ENCODE measurements at regions not wholly inside any gene's neighbourhood (a gene's known extent, or its start where the extent isn't known, plus 50 kb on each side); places are given as distances from the start of the nearest gene placed in this dataset.
"Not testable (repeated sequence)": the region's sequence is repeated elsewhere in the genome, so short reads cannot be mapped to it uniquely, and the experiment has no call there.

GRCh38 chr19:13712767-13713201 lies 51.5 kb upstream of the MRI1 start:
- DNase-seq (ENCODE audit: low spot score), result no peak

- DNase-seq (ENCODE audit: low spot score), result no peak
These were observed 56.4 kb upstream of the MRI1 start for GRCh38 chr19:13707915-13708314.

- DNase-seq (ENCODE audit: low spot score), result no peak
These were observed 58.3 kb upstream of the MRI1 start for GRCh38 chr19:13705928-13706447.

GRCh38 chr19:13705201-13705600 lies 59.1 kb upstream of the MRI1 start:
- DNase-seq (ENCODE audit: low spot score), result no peak

- DNase-seq (ENCODE audit: low spot score), result no peak
These were observed 62.7 kb upstream of the MRI1 start for GRCh38 chr19:13701624-13702023.

- no peak for DNase-seq (ENCODE audit: low spot score)
These were observed 63.7 kb upstream of the MRI1 start for GRCh38 chr19:13700621-13701020.

GRCh38 chr19:13699786-13700185 lies 64.5 kb upstream of the MRI1 start:
- no peak for DNase-seq (ENCODE audit: low spot score)

- no peak for DNase-seq (ENCODE audit: low spot score)
These were observed 67.5 kb upstream of the MRI1 start for GRCh38 chr19:13696839-13697238.

GRCh38 chr19:13693889-13694288 lies 70.4 kb upstream of the MRI1 start:
- DNase-seq (ENCODE audit: low spot score), result no peak

GRCh38 chr19:13691569-13692435 lies 72.5 kb upstream of the MRI1 start:
- DNase-seq (ENCODE audit: low spot score), result no peak

- no peak for DNase-seq (ENCODE audit: low spot score)
These were observed 75.2 kb upstream of the MRI1 start for GRCh38 chr19:13689085-13689484.

- DNase-seq (ENCODE audit: low spot score), result no peak
These were observed 80.3 kb upstream of the MRI1 start for GRCh38 chr19:13684021-13684420.

GRCh38 chr19:13681509-13681908 lies 82.8 kb upstream of the MRI1 start:
- DNase-seq (ENCODE audit: low spot score), result no peak

GRCh38 chr19:13680708-13681360 lies 83.5 kb upstream of the MRI1 start:
- not testable (repeated sequence) for DNase-seq (ENCODE audit: low spot score)

GRCh38 chr19:13676967-13677366 lies 87.4 kb upstream of the MRI1 start:
- DNase-seq (ENCODE audit: low spot score), result not testable (repeated sequence)

GRCh38 chr19:13672480-13673175 lies 91.7 kb upstream of the MRI1 start:
- DNase-seq (ENCODE audit: low spot score), result not testable (repeated sequence)

- DNase-seq (ENCODE audit: low spot score), result no peak
These were observed 93.5 kb upstream of the MRI1 start for GRCh38 chr19:13670846-13671245.

GRCh38 chr19:13669780-13670355 lies 94.5 kb upstream of the MRI1 start:
- DNase-seq (ENCODE audit: low spot score), result no peak

- no peak for DNase-seq (ENCODE audit: low spot score)
These were observed 95.4 kb upstream of the MRI1 start for GRCh38 chr19:13668964-13669363.

- no peak for DNase-seq (ENCODE audit: low spot score)
These were observed 98.2 kb upstream of the MRI1 start for GRCh38 chr19:13666165-13666564.

- DNase-seq (ENCODE audit: low spot score), result no peak
These were observed 99.0 kb upstream of the MRI1 start for GRCh38 chr19:13665125-13665905.

All from left forelimb (tissue), 1 donor.